SK-N-SH treated with all-trans-retinoic acid at 6 μM for 48 hours (cell line): ENCODE measurements at regions not wholly inside any gene's neighbourhood (a gene's known extent, or its start where the extent isn't known, plus 50 kb on each side); places are given as distances from the start of the nearest gene placed in this dataset.

Experiments used
- ARNTL ChIP-seq: fragments of 450-650 bp; formaldehyde crosslinking; IDR thresholded peaks from 2 replicates; pipeline ENCODE4 v1.5.0; 2020; ENCODE audit warnings: low read depth, mild to moderate bottlenecking, moderate library complexity, borderline replicate concordance
- BACH2 ChIP-seq: fragments of 250-450 bp; sonication (Bioruptor Pico); IDR thresholded peaks from 2 replicates; pipeline ENCODE4 v1.9.0; 2021; ENCODE audit warnings: mild to moderate bottlenecking, borderline replicate concordance
- CSDC2 ChIP-seq: fragments of 250-450 bp; sonication (Bioruptor Pico); IDR thresholded peaks from 2 replicates; pipeline ENCODE4 v1.5.0; 2020; ENCODE audit warnings: mild to moderate bottlenecking, moderate library complexity
- ESRRG ChIP-seq: fragments of 250-450 bp; sonication (Bioruptor Pico); IDR thresholded peaks from 2 replicates; pipeline ENCODE4 v1.6.1; 2021; ENCODE audit warnings: mild to moderate bottlenecking
- RARB ChIP-seq: fragments of 250-450 bp; sonication (Bioruptor Pico); IDR thresholded peaks from 2 replicates; pipeline ENCODE4 v1.8.0; 2021; ENCODE audit warnings: mild to moderate bottlenecking, moderate library complexity
- SNAI2 ChIP-seq: fragments of 250-450 bp; sonication (Bioruptor Pico); IDR thresholded peaks from 2 replicates; pipeline ENCODE4 v1.5.0; 2020; ENCODE audit warnings: mild to moderate bottlenecking, moderate library complexity
- ZFP30 ChIP-seq: fragments of 450-650 bp; formaldehyde crosslinking; IDR thresholded peaks from 2 replicates; pipeline ENCODE4 v1.5.0; 2022; ENCODE audit warnings: mild to moderate bottlenecking, moderate library complexity
- TF ChIP-seq, protein P1 (sequence below): fragments of 250-450 bp; sonication (Bioruptor Pico); IDR thresholded peaks from 2 replicates; pipeline ENCODE4 v1.5.1; 2021; ENCODE audit warnings: mild to moderate bottlenecking, moderate library complexity
- TF ChIP-seq, protein P2 (sequence below): fragments of 250-450 bp; sonication (Bioruptor Pico); IDR thresholded peaks from 2 replicates; pipeline ENCODE4 v1.8.0; 2020; ENCODE audit warnings: mild to moderate bottlenecking, moderate library complexity, borderline replicate concordance
- TF ChIP-seq, protein P3 (sequence below): fragments of 250-450 bp; sonication (Bioruptor Pico); IDR thresholded peaks from 2 replicates; pipeline ENCODE4 v1.5.0; 2020; ENCODE audit warnings: mild to moderate bottlenecking, moderate library complexity

DNA sequence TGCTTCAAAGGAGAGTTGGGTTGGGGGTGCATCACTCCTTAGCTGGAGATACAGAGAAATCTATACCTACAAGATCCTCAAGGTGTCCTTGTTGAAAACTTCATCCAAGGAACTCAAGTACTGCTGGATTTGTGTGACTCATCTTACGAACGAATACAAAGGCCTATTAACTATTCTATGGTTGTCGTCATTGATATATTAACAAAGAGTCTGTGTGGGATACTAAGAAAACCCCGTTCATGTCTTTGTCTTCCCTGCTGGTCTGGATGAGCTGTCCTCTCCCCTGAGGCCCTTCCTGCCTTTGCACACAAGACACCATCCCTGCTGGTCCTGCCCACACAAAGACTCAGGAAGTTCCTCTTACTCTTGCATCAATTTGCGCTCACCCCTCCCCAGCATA, 54.9 kb upstream of the IRF2 start:
- TF ChIP-seq BACH2 (CRISPR knock-in tag) (no peak), ESRRG (CRISPR knock-in tag) (no peak), ZFP30 (no peak), ARNTL (CRISPR knock-in tag) (no peak), SNAI2 (CRISPR knock-in tag) (no peak), RARB (CRISPR knock-in tag) (no peak), CSDC2 (CRISPR knock-in tag) (no peak)
- TF ChIP-seq, protein P1, sequence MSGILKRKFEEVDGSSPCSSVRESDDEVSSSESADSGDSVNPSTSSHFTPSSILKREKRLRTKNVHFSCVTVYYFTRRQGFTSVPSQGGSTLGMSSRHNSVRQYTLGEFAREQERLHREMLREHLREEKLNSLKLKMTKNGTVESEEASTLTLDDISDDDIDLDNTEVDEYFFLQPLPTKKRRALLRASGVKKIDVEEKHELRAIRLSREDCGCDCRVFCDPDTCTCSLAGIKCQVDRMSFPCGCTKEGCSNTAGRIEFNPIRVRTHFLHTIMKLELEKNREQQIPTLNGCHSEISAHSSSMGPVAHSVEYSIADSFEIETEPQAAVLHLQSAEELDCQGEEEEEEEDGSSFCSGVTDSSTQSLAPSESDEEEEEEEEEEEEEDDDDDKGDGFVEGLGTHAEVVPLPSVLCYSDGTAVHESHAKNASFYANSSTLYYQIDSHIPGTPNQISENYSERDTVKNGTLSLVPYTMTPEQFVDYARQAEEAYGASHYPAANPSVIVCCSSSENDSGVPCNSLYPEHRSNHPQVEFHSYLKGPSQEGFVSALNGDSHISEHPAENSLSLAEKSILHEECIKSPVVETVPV (CRISPR knock-in tag) = no peak
- TF ChIP-seq, protein P2, sequence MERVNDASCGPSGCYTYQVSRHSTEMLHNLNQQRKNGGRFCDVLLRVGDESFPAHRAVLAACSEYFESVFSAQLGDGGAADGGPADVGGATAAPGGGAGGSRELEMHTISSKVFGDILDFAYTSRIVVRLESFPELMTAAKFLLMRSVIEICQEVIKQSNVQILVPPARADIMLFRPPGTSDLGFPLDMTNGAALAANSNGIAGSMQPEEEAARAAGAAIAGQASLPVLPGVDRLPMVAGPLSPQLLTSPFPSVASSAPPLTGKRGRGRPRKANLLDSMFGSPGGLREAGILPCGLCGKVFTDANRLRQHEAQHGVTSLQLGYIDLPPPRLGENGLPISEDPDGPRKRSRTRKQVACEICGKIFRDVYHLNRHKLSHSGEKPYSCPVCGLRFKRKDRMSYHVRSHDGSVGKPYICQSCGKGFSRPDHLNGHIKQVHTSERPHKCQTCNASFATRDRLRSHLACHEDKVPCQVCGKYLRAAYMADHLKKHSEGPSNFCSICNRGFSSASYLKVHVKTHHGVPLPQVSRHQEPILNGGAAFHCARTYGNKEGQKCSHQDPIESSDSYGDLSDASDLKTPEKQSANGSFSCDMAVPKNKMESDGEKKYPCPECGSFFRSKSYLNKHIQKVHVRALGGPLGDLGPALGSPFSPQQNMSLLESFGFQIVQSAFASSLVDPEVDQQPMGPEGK (CRISPR knock-in tag) = no peak
- TF ChIP-seq, protein P3, sequence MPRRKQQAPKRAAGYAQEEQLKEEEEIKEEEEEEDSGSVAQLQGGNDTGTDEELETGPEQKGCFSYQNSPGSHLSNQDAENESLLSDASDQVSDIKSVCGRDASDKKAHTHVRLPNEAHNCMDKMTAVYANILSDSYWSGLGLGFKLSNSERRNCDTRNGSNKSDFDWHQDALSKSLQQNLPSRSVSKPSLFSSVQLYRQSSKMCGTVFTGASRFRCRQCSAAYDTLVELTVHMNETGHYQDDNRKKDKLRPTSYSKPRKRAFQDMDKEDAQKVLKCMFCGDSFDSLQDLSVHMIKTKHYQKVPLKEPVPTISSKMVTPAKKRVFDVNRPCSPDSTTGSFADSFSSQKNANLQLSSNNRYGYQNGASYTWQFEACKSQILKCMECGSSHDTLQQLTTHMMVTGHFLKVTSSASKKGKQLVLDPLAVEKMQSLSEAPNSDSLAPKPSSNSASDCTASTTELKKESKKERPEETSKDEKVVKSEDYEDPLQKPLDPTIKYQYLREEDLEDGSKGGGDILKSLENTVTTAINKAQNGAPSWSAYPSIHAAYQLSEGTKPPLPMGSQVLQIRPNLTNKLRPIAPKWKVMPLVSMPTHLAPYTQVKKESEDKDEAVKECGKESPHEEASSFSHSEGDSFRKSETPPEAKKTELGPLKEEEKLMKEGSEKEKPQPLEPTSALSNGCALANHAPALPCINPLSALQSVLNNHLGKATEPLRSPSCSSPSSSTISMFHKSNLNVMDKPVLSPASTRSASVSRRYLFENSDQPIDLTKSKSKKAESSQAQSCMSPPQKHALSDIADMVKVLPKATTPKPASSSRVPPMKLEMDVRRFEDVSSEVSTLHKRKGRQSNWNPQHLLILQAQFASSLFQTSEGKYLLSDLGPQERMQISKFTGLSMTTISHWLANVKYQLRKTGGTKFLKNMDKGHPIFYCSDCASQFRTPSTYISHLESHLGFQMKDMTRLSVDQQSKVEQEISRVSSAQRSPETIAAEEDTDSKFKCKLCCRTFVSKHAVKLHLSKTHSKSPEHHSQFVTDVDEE = no peak
